DND-41 (cell line): ENCODE measurements at regions not wholly inside any gene's neighbourhood (a gene's known extent, or its start where the extent isn't known, plus 50 kb on each side); places are given as distances from the start of the nearest gene placed in this dataset.

Source experiments
- CTCF ChIP-seq: IDR thresholded peaks from 2 replicates; pipeline ENCODE4 v1.5.1; 2012; ENCODE audit warnings: borderline replicate concordance, low read length, moderate library complexity, mild to moderate bottlenecking; ENCODE audit not compliant: poor library complexity, severe bottlenecking; ENCODE audit errors: extremely low read depth
- EZH2 ChIP-seq: IDR thresholded peaks from 3 replicates; pipeline ENCODE4 v1.6.1; 2012; ENCODE audit warnings: borderline replicate concordance, low read depth, mild to moderate bottlenecking, moderate library complexity, low read length, inconsistent platforms; ENCODE audit not compliant: severe bottlenecking

- TF ChIP-seq EZH2 (no peak), CTCF (no peak)
Observed at GRCh38 chr12:80016684-80017083, 81.8 kb upstream of the PPP1R12A start.
